Ishikawa (cell line): ENCODE measurements at regions not wholly inside any gene's neighbourhood (a gene's known extent, or its start where the extent isn't known, plus 50 kb on each side); places are given as distances from the start of the nearest gene placed in this dataset.

ENCODE experiments used
- FOXM1 ChIP-seq: IDR thresholded peaks from 2 replicates; pipeline ENCODE4 v1.6.1; 2012; ENCODE audit warnings: low read depth, borderline replicate concordance
- MAX ChIP-seq: IDR thresholded peaks from 2 replicates; pipeline ENCODE4 v1.6.1; 2012
- RAD21 ChIP-seq: IDR thresholded peaks from 2 replicates; pipeline ENCODE4 v1.6.1; 2012; ENCODE audit warnings: low read depth
- REST ChIP-seq: IDR thresholded peaks from 2 replicates; pipeline ENCODE4 v1.6.1; 2012; ENCODE audit warnings: low read depth, mild to moderate bottlenecking
- USF1 ChIP-seq: IDR thresholded peaks from 2 replicates; pipeline ENCODE4 v1.6.1; 2012
- YY1 ChIP-seq: IDR thresholded peaks from 2 replicates; pipeline ENCODE4 v1.6.1; 2012; ENCODE audit warnings: low read depth

- TF ChIP-seq FOXM1 (no peak), YY1 (no peak), USF1 (no peak), RAD21 (no peak), REST (no peak), MAX (no peak)
Observed at GRCh38 chr2:129779783-129780182, 199.7 kb upstream of the RAB6C start.
